Upper lobe of left lung (tissue), 6 donors: ENCODE measurements at regions not wholly inside any gene's neighbourhood (a gene's known extent, or its start where the extent isn't known, plus 50 kb on each side); places are given as distances from the start of the nearest gene placed in this dataset.

Source experiments
- ATAC-seq, 2 donors: fragments of 200-7000 bp; cut with Tn5 transposase; one replicate each; pipeline ENCODE4 v1.9.1; 2022; ENCODE audit warnings: mild to moderate bottlenecking in 2 of 2, moderate library complexity in 2 of 2; ENCODE audit not compliant: low FRiP score in 2 of 2
- DNase-seq, 2 donors: peaks; one replicate each; pipeline ENCODE4 v3.0.0-alpha.2; 2019 to 2020
- H3K27ac ChIP-seq, 4 donors: fragments of 200-600 bp; sonication (generic); one replicate each; pipeline ENCODE4 v1.5.1; 2016 to 2019
- H3K27me3 ChIP-seq, 4 donors: fragments of 200-600 bp; sonication (generic); one replicate each; pipeline ENCODE4 v1.5.1; 2017 to 2019
- H3K36me3 ChIP-seq, 4 donors: fragments of 200-600 bp; sonication (generic); one replicate each; pipeline ENCODE4 v1.5.1; 2016 to 2019
- H3K4me1 ChIP-seq, 4 donors: fragments of 200-600 bp; sonication (generic); one replicate each; pipeline ENCODE4 v1.5.1; 2018 to 2019
- H3K4me3 ChIP-seq, 4 donors: fragments of 200-600 bp; sonication (generic); one replicate each; pipeline ENCODE4 v1.5.1; 2017 to 2019; ENCODE audit warnings: mild to moderate bottlenecking in 2 of 4, moderate library complexity in 1 of 4
- H3K9me3 ChIP-seq, 4 donors: fragments of 200-600 bp; sonication (generic); one replicate each; pipeline ENCODE4 v1.5.1; 2018 to 2019
- CTCF ChIP-seq, 6 experiments: fragments of 450-650 bp in 4 of 6; fragments of 200-600 bp in 2 of 6; sonication (generic) in 2 of 6; IDR thresholded peaks; one replicate each; pipeline ENCODE4 v1.5.1; 2016 to 2019; ENCODE audit warnings: antibody characterized with exemption in 6 of 6
- EP300 ChIP-seq, 4 donors: sonication (generic); formaldehyde crosslinking; IDR thresholded peaks; one replicate each; pipeline ENCODE4 v1.5.1; 2017; ENCODE audit warnings: antibody characterized with exemption in 4 of 4, control low read depth in 2 of 4
- POLR2A ChIP-seq, 4 donors: fragments of 450-650 bp; IDR thresholded peaks; one replicate each; pipeline ENCODE4 v1.5.1; 2016 to 2017; ENCODE audit warnings: antibody characterized with exemption in 4 of 4, mild to moderate bottlenecking in 2 of 4
- POLR2AphosphoS5 ChIP-seq, 2 donors: sonication (generic); formaldehyde crosslinking; IDR thresholded peaks; one replicate each; pipeline ENCODE4 v1.5.1; 2017; ENCODE audit warnings: antibody characterized with exemption in 2 of 2
- WGBS, 2 donors: methylation state at CpG; one replicate each; pipeline ENCODE4 v1.1.5; 2017 to 2018; 5-methylcytosine and 5-hydroxymethylcytosine counted together
- donor health status: DM: no; HTN: no; CAD: no; lungs with moderate emphysema.
- donor health status: DM: no; HTN: yes; CAD: no; lungs with severe emphysema.

GRCh38 chr20:52280407-52280806 lies 88.8 kb upstream of the ZFP64 start:
- 91% methylated on average over 2 of the region's 2 CpGs for WGBS, 2 donors
- H3K27ac ChIP-seq, result no peak overlapping the region

GRCh38 chr20:52279706-52280105 lies 88.1 kb upstream of the ZFP64 start:
- Histone ChIP-seq H3K27me3 (no peaks in the 10 kb centered on the region), H3K4me1 (no peaks in the 10 kb centered on the region), H3K4me3 (no peak overlapping the region), H3K36me3 (no peaks in the 10 kb centered on the region), H3K9me3 (no peaks in the 10 kb centered on the region), H3K27ac (no peak overlapping the region)
- TF ChIP-seq POLR2A (IDR thresholded peaks at IDR 0.05), result no peak
- TF ChIP-seq CTCF (IDR thresholded peaks at IDR 0.05), result no peak
- TF ChIP-seq POLR2AphosphoS5 (IDR thresholded peaks at IDR 0.05), result no peak
- no peak for TF ChIP-seq EP300 (IDR thresholded peaks at IDR 0.05)
- DNase-seq (no peak), ATAC-seq (no peak)
- WGBS, 2 donors, result 47 to 57% methylated on average over 2 of the region's 2 CpGs

More at GRCh38 chr20:52280407-52280806, 88.8 kb upstream of the ZFP64 start:
- H3K9me3 ChIP-seq, result no peaks in the 10 kb centered on the region
- no peak for TF ChIP-seq POLR2AphosphoS5 (IDR thresholded peaks at IDR 0.05)
- no peak for TF ChIP-seq EP300 (IDR thresholded peaks at IDR 0.05)
- TF ChIP-seq CTCF (IDR thresholded peaks at IDR 0.05), result no peak
- TF ChIP-seq POLR2A (IDR thresholded peaks at IDR 0.05), result no peak
- DNase-seq (no peak), ATAC-seq (no peak)
- H3K36me3 ChIP-seq, result no peaks in the 10 kb centered on the region
- no peaks in the 10 kb centered on the region for H3K27me3 ChIP-seq
- no peaks in the 10 kb centered on the region for H3K4me1 ChIP-seq
- no peak overlapping the region for H3K4me3 ChIP-seq

GRCh38 chr20:52275181-52275691 lies 83.7 kb upstream of the ZFP64 start:
- Histone ChIP-seq H3K4me1 (no peaks in the 10 kb centered on the region), H3K27me3 (no peaks in the 10 kb centered on the region), H3K9me3 (no peaks in the 10 kb centered on the region), H3K4me3 (no peak overlapping the region), H3K36me3 (no peaks in the 10 kb centered on the region), H3K27ac (no peak overlapping the region)
- no peak for ATAC-seq
- DNase-seq, result no peak
- 55 to 70% methylated on average over 3 of the region's 3 CpGs for WGBS, 2 donors
- TF ChIP-seq POLR2AphosphoS5 (IDR thresholded peaks at IDR 0.05) (no peak), CTCF (IDR thresholded peaks at IDR 0.05) (no peak)

- no peaks in the 10 kb centered on the region for H3K36me3 ChIP-seq
- WGBS, 2 donors, result 82 to 86% methylated on average over 4 of the region's 4 CpGs
- no peak overlapping the region for H3K27ac ChIP-seq
- H3K27me3 ChIP-seq, result no peaks in the 10 kb centered on the region
- DNase-seq (no peak), ATAC-seq (no peak)
- no peaks in the 10 kb centered on the region for H3K4me1 ChIP-seq
- TF ChIP-seq CTCF (IDR thresholded peaks at IDR 0.05) (no peak), POLR2AphosphoS5 (IDR thresholded peaks at IDR 0.05) (no peak), EP300 (IDR thresholded peaks at IDR 0.05) (no peak), POLR2A (IDR thresholded peaks at IDR 0.05) (no peak)
- H3K9me3 ChIP-seq, result no peaks in the 10 kb centered on the region
- H3K4me3 ChIP-seq, result no peak overlapping the region
These were observed 79.1 kb upstream of the ZFP64 start for GRCh38 chr20:52270696-52271095.

- ATAC-seq (no peak), DNase-seq (no peak)
- H3K27me3 ChIP-seq, result no peaks in the 10 kb centered on the region
- H3K9me3 ChIP-seq, result no peaks in the 10 kb centered on the region
- 84 to 92% methylated on average over 4 of the region's 4 CpGs for WGBS, 2 donors
- no peaks in the 10 kb centered on the region for H3K36me3 ChIP-seq
- no peak overlapping the region for H3K27ac ChIP-seq
- H3K4me3 ChIP-seq, result no peak overlapping the region
- TF ChIP-seq POLR2AphosphoS5 (IDR thresholded peaks at IDR 0.05) (no peak), EP300 (IDR thresholded peaks at IDR 0.05) (no peak), CTCF (IDR thresholded peaks at IDR 0.05) (no peak), POLR2A (IDR thresholded peaks at IDR 0.05) (no peak)
- no peaks in the 10 kb centered on the region for H3K4me1 ChIP-seq
These were observed 78.5 kb upstream of the ZFP64 start for GRCh38 chr20:52270001-52270606.
